ENCODE measurements at regions not wholly inside any gene's neighbourhood (a gene's known extent, or its start where the extent isn't known, plus 50 kb on each side); places are given as distances from the start of the nearest gene placed in this dataset.

DNA sequence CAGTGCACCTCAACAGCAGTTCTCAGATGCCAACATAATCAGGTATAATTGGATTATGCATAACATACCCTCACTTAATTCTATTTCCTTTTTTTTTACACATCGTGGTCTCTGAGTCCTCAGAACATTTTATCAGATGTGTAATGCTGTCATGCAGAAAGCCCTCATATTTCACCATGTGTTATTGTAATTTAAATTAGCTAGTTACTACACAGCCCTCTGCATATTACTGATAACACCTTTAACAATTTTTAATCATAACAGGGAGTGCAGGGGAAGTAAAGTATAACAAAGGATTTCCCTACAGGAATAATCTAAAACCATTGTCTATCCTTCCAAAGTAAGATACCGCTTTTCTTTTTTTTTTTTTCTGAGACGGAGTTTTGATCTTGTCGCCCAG lies 91.9 kb upstream of the CCDC28A start:
- no peak overlapping the region for H3K9ac ChIP-seq (ENCODE audit: low read depth, low read length, poor library complexity, severe bottlenecking)
- no peak overlapping the region for H2AFZ ChIP-seq (ENCODE audit: low read length)
- no peaks in the 10 kb centered on the region for H3F3A ChIP-seq (ENCODE audit: low read depth)
- TF ChIP-seq EZH2phosphoT487 (IDR thresholded peaks at IDR 0.05; ENCODE audit: borderline replicate concordance): no peak
- TF ChIP-seq CTCF (conservative IDR thresholded peaks at IDR 0.05; ENCODE audit: low read length): no peak
- no peaks in the 10 kb centered on the region for H3K9me3 ChIP-seq (ENCODE audit: insufficient read depth, low read depth, low read length)
- H3K4me1 ChIP-seq (ENCODE audit: insufficient read depth, low read length, poor library complexity, severe bottlenecking): peaks cover 30% of the 10 kb centered on the region
- H3K27me3 ChIP-seq (ENCODE audit: insufficient read depth, low read length, poor library complexity, severe bottlenecking): no peaks in the 10 kb centered on the region
- no peaks in the 10 kb centered on the region for H3K9me2 ChIP-seq (replicated peaks; ENCODE audit: low read depth, low read length)
- 0 out of 2 replicates have a peak, but pooled peaks cover 3% of the 10 kb centered on the region for H3K79me2 ChIP-seq (ENCODE audit: insufficient read depth, low read length)
- no peak overlapping the region for H3K4me2 ChIP-seq (ENCODE audit: low read depth, low read length, poor library complexity, severe bottlenecking)
- H3K36me3 ChIP-seq (ENCODE audit: insufficient read depth, low read length): no peaks in the 10 kb centered on the region
- no peak overlapping the region for H3K4me3 ChIP-seq (ENCODE audit: low read length, poor library complexity, severe bottlenecking)
- no peaks in the 10 kb centered on the region for H4K20me1 ChIP-seq (ENCODE audit: insufficient read depth, low read length, poor library complexity, severe bottlenecking)

DNA sequence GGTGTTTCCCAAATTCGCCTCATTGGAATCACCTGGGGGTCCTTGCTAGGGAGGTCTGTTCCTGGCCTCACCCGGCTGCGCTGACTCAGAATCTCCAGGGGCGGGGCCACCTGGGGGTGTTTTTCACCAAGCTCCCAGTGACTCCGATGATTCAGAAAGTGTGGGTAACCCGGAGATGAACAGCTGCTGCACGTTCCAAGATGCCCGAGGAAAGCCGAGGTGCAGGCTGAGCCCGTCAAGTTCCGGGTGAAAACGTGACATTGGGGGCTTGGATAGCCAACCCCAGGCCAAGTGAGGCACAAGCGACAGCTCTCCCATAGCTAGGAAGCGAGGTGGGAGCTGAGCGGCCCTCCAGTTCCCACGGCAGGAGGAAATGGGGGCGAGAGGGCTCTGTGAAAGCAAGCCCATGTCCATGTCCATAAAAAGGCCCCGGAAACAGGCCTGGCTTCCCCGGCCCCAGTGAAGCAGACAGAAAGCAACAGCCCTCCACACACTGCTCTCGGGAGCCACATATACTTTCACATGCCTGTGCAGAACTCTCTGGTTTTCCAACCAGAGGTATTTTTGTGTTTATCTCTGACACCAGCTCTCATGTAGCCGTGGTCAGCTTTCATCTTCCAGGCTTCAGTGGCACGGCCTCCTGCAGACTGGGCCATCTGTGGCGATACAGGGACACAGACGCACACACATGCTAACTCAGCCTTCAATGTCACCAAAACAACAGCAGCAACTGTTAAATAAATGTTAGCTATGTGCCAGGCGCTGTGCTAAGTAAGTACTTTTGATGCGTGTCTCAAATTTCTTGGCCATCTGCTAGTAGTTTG lies 90.7 kb upstream of the CCDC28A start:
- H3K79me2 ChIP-seq (ENCODE audit: insufficient read depth, low read length): 0 out of 2 replicates have a peak, but pooled peaks cover 3% of the 10 kb centered on the region
- no peaks in the 10 kb centered on the region for H3K9me2 ChIP-seq (replicated peaks; ENCODE audit: low read depth, low read length)
- H3K36me3 ChIP-seq (ENCODE audit: insufficient read depth, low read length): no peaks in the 10 kb centered on the region
- H3K4me1 ChIP-seq (ENCODE audit: insufficient read depth, low read length, poor library complexity, severe bottlenecking): peaks cover 30% of the 10 kb centered on the region
- H2AFZ ChIP-seq (ENCODE audit: low read length): no peak overlapping the region
- TF ChIP-seq CTCF (conservative IDR thresholded peaks at IDR 0.05; ENCODE audit: low read length) (no peak), EZH2phosphoT487 (IDR thresholded peaks at IDR 0.05; ENCODE audit: borderline replicate concordance) (no peak)
- H3K9me3 ChIP-seq (ENCODE audit: insufficient read depth, low read depth, low read length): no peaks in the 10 kb centered on the region
- no peak overlapping the region for H3K4me3 ChIP-seq (ENCODE audit: low read length, poor library complexity, severe bottlenecking)
- no peaks in the 10 kb centered on the region for H3F3A ChIP-seq (ENCODE audit: low read depth)
- no peak overlapping the region for H3K9ac ChIP-seq (ENCODE audit: low read depth, low read length, poor library complexity, severe bottlenecking)
- H3K4me2 ChIP-seq (ENCODE audit: low read depth, low read length, poor library complexity, severe bottlenecking): no peak overlapping the region
- no peaks in the 10 kb centered on the region for H4K20me1 ChIP-seq (ENCODE audit: insufficient read depth, low read length, poor library complexity, severe bottlenecking)
- H3K27me3 ChIP-seq (ENCODE audit: insufficient read depth, low read length, poor library complexity, severe bottlenecking): no peaks in the 10 kb centered on the region

GRCh38 chr6:138685257-138685656 lies 88.3 kb upstream of the CCDC28A start:
- no peaks in the 10 kb centered on the region for H3K27me3 ChIP-seq (ENCODE audit: insufficient read depth, low read length, poor library complexity, severe bottlenecking)
- H3K79me2 ChIP-seq (ENCODE audit: insufficient read depth, low read length): 0 out of 2 replicates have a peak, but pooled peaks cover 3% of the 10 kb centered on the region
- peaks cover 42% of the 10 kb centered on the region for H3K4me1 ChIP-seq (ENCODE audit: insufficient read depth, low read length, poor library complexity, severe bottlenecking)
- H3K4me3 ChIP-seq (ENCODE audit: low read length, poor library complexity, severe bottlenecking): no peak overlapping the region
- no peak overlapping the region for H2AFZ ChIP-seq (ENCODE audit: low read length)
- TF ChIP-seq EZH2phosphoT487 (IDR thresholded peaks at IDR 0.05; ENCODE audit: borderline replicate concordance) (no peak), CTCF (conservative IDR thresholded peaks at IDR 0.05; ENCODE audit: low read length) (no peak)
- no peak overlapping the region for H3K4me2 ChIP-seq (ENCODE audit: low read depth, low read length, poor library complexity, severe bottlenecking)
- H3K9me2 ChIP-seq (replicated peaks; ENCODE audit: low read depth, low read length): no peaks in the 10 kb centered on the region
- H3K9me3 ChIP-seq (ENCODE audit: insufficient read depth, low read depth, low read length): no peaks in the 10 kb centered on the region
- no peaks in the 10 kb centered on the region for H3F3A ChIP-seq (ENCODE audit: low read depth)
- H3K36me3 ChIP-seq (ENCODE audit: insufficient read depth, low read length): no peaks in the 10 kb centered on the region
- no peaks in the 10 kb centered on the region for H4K20me1 ChIP-seq (ENCODE audit: insufficient read depth, low read length, poor library complexity, severe bottlenecking)
- no peak overlapping the region for H3K9ac ChIP-seq (ENCODE audit: low read depth, low read length, poor library complexity, severe bottlenecking)

Measured in Loucy (cell line).